K562 (cell line): ENCODE measurements at regions not wholly inside any gene's neighbourhood (a gene's known extent, or its start where the extent isn't known, plus 50 kb on each side); places are given as distances from the start of the nearest gene placed in this dataset.

Experiments used
- ATAC-seq: fragments of 200-7000 bp; cut with Tn5 transposase; 3 replicates; pipeline ENCODE4 v1.9.1; 2020; ENCODE audit warnings: moderate library complexity
- BruUV-seq: library from RNA; stranded (reverse); fragments of 400-500 nt; replicated peaks from 2 replicates; lab custom pipeline; 2021; lab: Mats Ljungman, UMichigan
- CTCF ChIA-PET: fragments of 300-600 bp; formaldehyde crosslinking; extraction: SDS; loops from one replicate; lab custom pipeline; 2021; ENCODE audit warnings: low intra/inter-chr PET ratio; lab: Yijun Ruan, JAX
- POLR2A ChIA-PET: fragments of 300-600, 350-650 bp; sonication (Branson Sonifier 250); formaldehyde crosslinking; extraction: SDS; loops from one replicate; lab custom pipeline; 2021; ENCODE audit warnings: antibody characterized with exemption, inconsistent platforms; lab: Yijun Ruan, JAX
- DNase-seq, 4 experiments: peaks; one replicate each; pipeline versions ENCODE4 v3.0.0 to v3.0.0-alpha.2; 2011 to 2018; ENCODE audit warnings: low spot score in 3 of 4, mixed read lengths in 3 of 4; ENCODE audit errors: extremely low read depth in 1 of 4
- FAIRE-seq: peaks from 2 replicates; lab custom pipeline; 2011; peaks lifted over from hg19 to GRCh38; lab: Jason Lieb, UNC
- H2AFZ ChIP-seq: 2 replicates; pipeline ENCODE4 v1.6.0; 2011; ENCODE audit warnings: low read depth, low read length, control low read depth, inconsistent platforms
- H3K27ac ChIP-seq: fragments of 200-600 bp; 3 replicates; pipeline ENCODE4 v1.8.0; 2011; ENCODE audit warnings: low read depth, mild to moderate bottlenecking, control low read depth, inconsistent platforms, low read length, moderate library complexity, mixed read lengths; ENCODE audit errors: extremely low read depth
- H3K27me3 ChIP-seq, 2 experiments: fragments of 300-600 bp in 1 of 2; 2 replicates in 1 of 2; 3 replicates in 1 of 2; pipeline versions ENCODE4 v1.6.0 to v1.8.0; 2011; ENCODE audit warnings: inconsistent platforms in 2 of 2, low read length in 2 of 2, mild to moderate bottlenecking in 1 of 2, mixed read lengths in 1 of 2, moderate library complexity in 1 of 2; ENCODE audit not compliant: control insufficient read depth in 2 of 2, insufficient read depth in 2 of 2
- H3K36me3 ChIP-seq: fragments of 300-600 bp; 3 replicates; pipeline ENCODE4 v1.8.0; 2011; ENCODE audit warnings: mild to moderate bottlenecking, low read length, inconsistent platforms; ENCODE audit not compliant: control insufficient read depth, insufficient read depth
- H3K4me1 ChIP-seq, 2 experiments: fragments of 200-600 bp in 1 of 2; replicated peaks in 1 of 2; 2 replicates in 1 of 2; 3 replicates in 1 of 2; pipeline versions ENCODE4 v1.5.1 to v1.8.0; 2011; ENCODE audit warnings: inconsistent platforms in 2 of 2, low read length in 2 of 2, mild to moderate bottlenecking in 1 of 2, mixed read lengths in 1 of 2, moderate library complexity in 1 of 2; ENCODE audit not compliant: control insufficient read depth in 2 of 2, insufficient read depth in 2 of 2
- H3K4me2 ChIP-seq: 2 replicates; pipeline ENCODE4 v1.6.1; 2011; ENCODE audit warnings: low read length, control low read depth, inconsistent platforms, mixed read lengths; ENCODE audit not compliant: insufficient read depth
- H3K4me3 ChIP-seq: fragments of 200-600 bp; sonication (generic), shearing (Covaris generic); 2 replicates; pipeline ENCODE4 v1.5.1; 2016; ENCODE audit warnings: control low read depth, inconsistent platforms
- H3K79me2 ChIP-seq: fragments of 200-600 bp; 3 replicates; pipeline ENCODE4 v1.8.0; 2011; ENCODE audit warnings: low read length, inconsistent platforms; ENCODE audit not compliant: control insufficient read depth, insufficient read depth
- H3K9ac ChIP-seq, 2 experiments: 2 replicates each; pipeline versions ENCODE4 v1.6.0 to v1.6.1; 2011; ENCODE audit warnings: low read depth in 2 of 2, low read length in 2 of 2, control low read depth in 1 of 2, inconsistent platforms in 1 of 2, mild to moderate bottlenecking in 1 of 2, mixed read lengths in 1 of 2; ENCODE audit not compliant: insufficient read depth in 1 of 2
- H3K9me1 ChIP-seq: one replicate; pipeline ENCODE4 v1.6.0; 2011; ENCODE audit warnings: inconsistent platforms, mild to moderate bottlenecking, low read length, moderate library complexity; ENCODE audit not compliant: control insufficient read depth, insufficient read depth
- H3K9me3 ChIP-seq: replicated peaks from 2 replicates; pipeline ENCODE4 v1.5.1; 2011; ENCODE audit warnings: low read depth, low read length, inconsistent platforms; ENCODE audit not compliant: control insufficient read depth, insufficient read depth
- H4K20me1 ChIP-seq: replicated peaks from 2 replicates; pipeline ENCODE4 v1.6.1; 2011; ENCODE audit warnings: low read length, inconsistent platforms, mixed read lengths; ENCODE audit not compliant: control insufficient read depth, insufficient read depth
- FOS ChIP-seq: IDR thresholded peaks from 3 replicates; pipeline ENCODE4 v1.6.1; 2011; ENCODE audit not compliant: insufficient read length; ENCODE audit errors: extremely low read depth
- GABPB1 ChIP-seq: sonication (generic); formaldehyde crosslinking; IDR thresholded peaks from 2 replicates; pipeline ENCODE4 v1.8.0; 2022; ENCODE audit warnings: mild to moderate bottlenecking, missing genetic modification reagents
- HDAC1 ChIP-seq, 2 experiments: fragments of 450-650 bp; IDR thresholded peaks; 2 replicates each; pipeline ENCODE4 v1.6.1; 2016 to 2017; ENCODE audit warnings: inconsistent platforms in 1 of 2, mild to moderate bottlenecking in 1 of 2, moderate library complexity in 1 of 2
- HNRNPK ChIP-seq: fragments of 200-400 bp; formaldehyde crosslinking; IDR thresholded peaks from one replicate; pipeline ENCODE4 v1.6.1; 2018; ENCODE audit warnings: mild to moderate bottlenecking, low read depth, low read length; ENCODE audit not compliant: poor library complexity, severe bottlenecking
- PML ChIP-seq: IDR thresholded peaks from 2 replicates; pipeline ENCODE4 v1.6.1; 2012; ENCODE audit warnings: low read length, inconsistent platforms
- SAP30 ChIP-seq: fragments of 200-600 bp; sonication (generic); IDR thresholded peaks from 2 replicates; pipeline ENCODE4 v1.6.1; 2012; ENCODE audit warnings: borderline replicate concordance, low read depth, mild to moderate bottlenecking, moderate library complexity, low read length, control low read depth, inconsistent platforms; ENCODE audit not compliant: insufficient read depth, poor library complexity, severe bottlenecking
- ZNF140 ChIP-seq: fragments of 250-450 bp; sonication (Bioruptor Pico); IDR thresholded peaks from 2 replicates; pipeline ENCODE4 v1.8.0; 2021; ENCODE audit warnings: moderate library complexity, mild to moderate bottlenecking, inconsistent platforms
- ZNF444 ChIP-seq: fragments of 250-450 bp; sonication (Bioruptor Pico); IDR thresholded peaks from 2 replicates; pipeline ENCODE4 v1.4.0; 2020; ENCODE audit warnings: mild to moderate bottlenecking, moderate library complexity
- ZNF644 ChIP-seq: fragments of 200-800 bp; sonication (Bioruptor generic); IDR thresholded peaks from 2 replicates; pipeline ENCODE4 v1.6.1; 2016; ENCODE audit warnings: low read depth, missing genetic modification characterization, missing compliant biosample characterization
- whole genome bisulfite sequencing: fragments of 100-300 bp; shearing (Covaris generic); methylation state at CpG from one replicate; pipeline ENCODE4 v1.1.6; 2016; ENCODE audit warnings: low coverage, mixed read lengths; ENCODE audit not compliant: insufficient coverage; ENCODE audit errors: missing lambda C conversion rate; 5-methylcytosine and 5-hydroxymethylcytosine counted together
- in situ Hi-C: fragments of 300-500 bp; cut with MboI; formaldehyde crosslinking; loops from 4 replicates; pipeline ENCODE4 v1.15.0; 2018; ENCODE audit warnings: inconsistent platforms, mixed read lengths
- intact Hi-C: fragments of 100-400 bp; cut with micrococcal nuclease; formaldehyde crosslinking; loops from 2 replicates; pipeline ENCODE4 v1.14.2; 2022
- TF ChIP-seq, protein P1 (sequence below): fragments of 450-650 bp; IDR thresholded peaks from 2 replicates; pipeline ENCODE4 v1.6.1; 2016; ENCODE audit warnings: missing biosample characterization, missing genetic modification characterization
- TF ChIP-seq, protein P2 (sequence below): conservative IDR thresholded peaks from 2 replicates; pipeline ENCODE4 v1.6.1; 2011; ENCODE audit warnings: low read depth, mild to moderate bottlenecking, low read length; ENCODE audit not compliant: control insufficient read depth

DNA sequence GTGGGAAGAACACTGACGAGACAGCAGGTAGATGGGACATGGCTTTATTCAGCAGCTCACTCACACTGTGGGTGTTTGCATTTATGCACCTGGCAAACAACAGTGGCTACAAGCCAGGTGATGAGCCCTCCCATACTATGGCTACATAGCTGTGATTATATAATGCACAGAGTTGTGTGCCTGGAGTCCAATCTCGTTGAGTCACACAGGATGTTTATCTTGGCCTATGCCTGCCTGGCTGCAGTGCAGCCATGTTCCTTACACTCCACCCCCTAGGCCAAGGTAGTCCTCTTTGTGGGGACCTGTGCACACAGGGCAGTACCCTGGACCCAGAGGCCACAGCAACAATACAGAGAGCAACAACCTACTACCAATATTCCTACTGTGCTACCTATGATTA, 1643.8 kb downstream of the MRPL39 start:
- Histone ChIP-seq H3K4me1 (no peaks in the 10 kb centered on the region), H3K9ac (no peak overlapping the region), H3K9me1 (no peaks in the 10 kb centered on the region)
- ATAC-seq (no peak), FAIRE-seq (no peak)
- intact Hi-C loops: no loop called here
- TF ChIP-seq, protein P1, sequence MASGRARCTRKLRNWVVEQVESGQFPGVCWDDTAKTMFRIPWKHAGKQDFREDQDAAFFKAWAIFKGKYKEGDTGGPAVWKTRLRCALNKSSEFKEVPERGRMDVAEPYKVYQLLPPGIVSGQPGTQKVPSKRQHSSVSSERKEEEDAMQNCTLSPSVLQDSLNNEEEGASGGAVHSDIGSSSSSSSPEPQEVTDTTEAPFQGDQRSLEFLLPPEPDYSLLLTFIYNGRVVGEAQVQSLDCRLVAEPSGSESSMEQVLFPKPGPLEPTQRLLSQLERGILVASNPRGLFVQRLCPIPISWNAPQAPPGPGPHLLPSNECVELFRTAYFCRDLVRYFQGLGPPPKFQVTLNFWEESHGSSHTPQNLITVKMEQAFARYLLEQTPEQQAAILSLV (tag): no peak
- TF ChIP-seq, all 486 proteins: peak for 0
- CTCF ChIA-PET: no interaction called here
- no TSS peak for BruUV-seq
- no peak overlapping the region for H3K4me2 ChIP-seq
- H3K79me2 ChIP-seq: no peaks in the 10 kb centered on the region
- H2AFZ ChIP-seq: no peak overlapping the region
- H3K27ac ChIP-seq: no peak overlapping the region
- H3K4me3 ChIP-seq: no peak overlapping the region
- DNase-seq: no peak
- no peaks in the 10 kb centered on the region for H3K27me3 ChIP-seq
- no peaks in the 10 kb centered on the region for H4K20me1 ChIP-seq
- POLR2A ChIA-PET: no interaction called here
- no peaks in the 10 kb centered on the region for H3K9me3 ChIP-seq
- in situ Hi-C loops: loop anchor here (10.0 kb wide), 1 partner anchor 109 kb away; no protein-coding TSS in a partner anchor
- H3K36me3 ChIP-seq: no peaks in the 10 kb centered on the region
- WGBS: 11% methylated on average over 2 of the region's 2 CpGs

DNA sequence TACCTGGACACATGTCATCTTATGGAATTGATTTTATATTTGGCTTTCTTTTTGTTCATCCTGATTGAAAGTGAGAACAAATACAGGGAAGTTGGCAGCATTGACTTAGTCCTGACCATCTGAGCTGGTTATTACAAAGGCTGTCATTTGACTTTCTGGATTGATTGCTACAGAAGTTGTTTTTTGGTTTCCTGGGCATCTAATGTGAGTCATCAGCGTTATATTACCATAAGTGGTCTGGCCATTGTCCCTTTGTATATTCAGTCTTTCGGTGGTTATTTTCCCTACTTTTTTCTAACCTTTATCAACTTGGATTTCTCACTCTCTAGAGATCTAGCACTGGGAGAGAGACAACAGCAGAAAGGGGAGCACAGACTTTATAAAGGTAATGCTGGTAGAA, 1646.5 kb downstream of the MRPL39 start:
- no peak overlapping the region for H3K27ac ChIP-seq
- 11% methylated on average over 2 of the region's 2 CpGs for WGBS
- intact Hi-C loops: no loop called here
- H3K9ac ChIP-seq: no peak overlapping the region
- ATAC-seq (no peak), DNase-seq (no peak), FAIRE-seq (no peak)
- no peaks in the 10 kb centered on the region for H3K9me3 ChIP-seq
- BruUV-seq: no TSS peak
- H4K20me1 ChIP-seq: no peaks in the 10 kb centered on the region
- H3K9me1 ChIP-seq: no peaks in the 10 kb centered on the region
- H2AFZ ChIP-seq: no peak overlapping the region
- H3K4me1 ChIP-seq: no peaks in the 10 kb centered on the region
- no peaks in the 10 kb centered on the region for H3K27me3 ChIP-seq
- TF ChIP-seq FOS: no peak
- no peak for TF ChIP-seq SAP30
- TF ChIP-seq GABPB1: no peak
- TF ChIP-seq HDAC1 (IDR thresholded peaks at IDR 0.05): no peak
- no peak for TF ChIP-seq ZNF644 (tag)
- TF ChIP-seq PML: no peak
- no peak for TF ChIP-seq HNRNPK
- TF ChIP-seq ZNF444 (CRISPR knock-in tag): no peak
- TF ChIP-seq ZNF140 (CRISPR knock-in tag): no peak
- TF ChIP-seq, protein P2, sequence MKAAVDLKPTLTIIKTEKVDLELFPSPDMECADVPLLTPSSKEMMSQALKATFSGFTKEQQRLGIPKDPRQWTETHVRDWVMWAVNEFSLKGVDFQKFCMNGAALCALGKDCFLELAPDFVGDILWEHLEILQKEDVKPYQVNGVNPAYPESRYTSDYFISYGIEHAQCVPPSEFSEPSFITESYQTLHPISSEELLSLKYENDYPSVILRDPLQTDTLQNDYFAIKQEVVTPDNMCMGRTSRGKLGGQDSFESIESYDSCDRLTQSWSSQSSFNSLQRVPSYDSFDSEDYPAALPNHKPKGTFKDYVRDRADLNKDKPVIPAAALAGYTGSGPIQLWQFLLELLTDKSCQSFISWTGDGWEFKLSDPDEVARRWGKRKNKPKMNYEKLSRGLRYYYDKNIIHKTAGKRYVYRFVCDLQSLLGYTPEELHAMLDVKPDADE: no peak
- TF ChIP-seq, all 486 proteins: peak for 0
- ChIA-PET POLR2A (no interaction called here), CTCF (no interaction called here)
- Histone ChIP-seq H3K4me2 (no peak overlapping the region), H3K79me2 (no peaks in the 10 kb centered on the region), H3K4me3 (no peak overlapping the region), H3K36me3 (no peaks in the 10 kb centered on the region)
- in situ Hi-C loops: loop anchor here (10.0 kb wide), 1 partner anchor 106 kb away; no protein-coding TSS in a partner anchor
